Activated T-cell treated with anti-CD3 and anti-CD28 coated beads, Interleukin-2, amount 50 U/mL, for 4 hours (primary cell): ENCODE measurements at regions not wholly inside any gene's neighbourhood (a gene's known extent, or its start where the extent isn't known, plus 50 kb on each side); places are given as distances from the start of the nearest gene placed in this dataset.

ENCODE experiments used
- ATAC-seq, 2 donors: fragments of 200-7000 bp; cut with Tn5 transposase; one replicate each; pipeline ENCODE4 v1.10.0; 2021
- DNase-seq: peaks from one replicate; pipeline ENCODE4 v3.0.0-alpha.2; 2020
- H3K27me3 Mint-ChIP-seq: one replicate; pipeline ENCODE4 v1.8.0; 2021; ENCODE audit warnings: low read depth, mixed read lengths
- H3K36me3 Mint-ChIP-seq: one replicate; pipeline ENCODE4 v1.8.0; 2022; ENCODE audit warnings: mixed read lengths; ENCODE audit not compliant: insufficient read depth
- H3K4me1 Mint-ChIP-seq: one replicate; pipeline ENCODE4 v1.8.0; 2021; ENCODE audit warnings: low read depth, mixed read lengths
- H3K4me3 Mint-ChIP-seq: one replicate; pipeline ENCODE4 v1.8.0; 2021; ENCODE audit warnings: mild to moderate bottlenecking, moderate library complexity, mixed read lengths
- H3K9me3 Mint-ChIP-seq: one replicate; pipeline ENCODE4 v1.8.0; 2021; ENCODE audit warnings: mixed read lengths

DNA sequence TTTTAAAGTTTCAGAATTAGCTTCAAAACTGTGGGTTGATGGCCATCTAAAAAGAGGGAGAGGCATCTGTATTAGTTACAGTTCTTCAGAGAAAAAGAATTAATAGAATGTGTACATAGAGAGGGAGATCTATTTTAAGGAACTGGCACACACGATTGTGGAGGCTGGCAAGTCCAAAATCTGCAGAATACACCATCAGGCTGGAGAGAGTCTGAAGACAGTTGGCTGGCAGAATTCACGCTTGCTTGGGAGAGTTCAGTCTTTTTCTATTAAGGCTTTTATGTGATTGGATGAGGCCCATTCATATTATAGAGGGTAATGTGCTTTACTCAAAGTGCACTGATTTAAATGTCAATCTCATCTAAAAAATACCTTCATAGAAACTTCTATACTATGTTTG, 135.1 kb upstream of the SORCS1 start:
- Mint-ChIP-seq H3K36me3 (no peaks in the 10 kb centered on the region), H3K9me3 (peaks cover 19% of the 10 kb centered on the region), H3K4me3 (no peak overlapping the region), H3K27me3 (no peaks in the 10 kb centered on the region), H3K4me1 (no peaks in the 10 kb centered on the region)
- DNase-seq (no peak), ATAC-seq (no peak)

DNA sequence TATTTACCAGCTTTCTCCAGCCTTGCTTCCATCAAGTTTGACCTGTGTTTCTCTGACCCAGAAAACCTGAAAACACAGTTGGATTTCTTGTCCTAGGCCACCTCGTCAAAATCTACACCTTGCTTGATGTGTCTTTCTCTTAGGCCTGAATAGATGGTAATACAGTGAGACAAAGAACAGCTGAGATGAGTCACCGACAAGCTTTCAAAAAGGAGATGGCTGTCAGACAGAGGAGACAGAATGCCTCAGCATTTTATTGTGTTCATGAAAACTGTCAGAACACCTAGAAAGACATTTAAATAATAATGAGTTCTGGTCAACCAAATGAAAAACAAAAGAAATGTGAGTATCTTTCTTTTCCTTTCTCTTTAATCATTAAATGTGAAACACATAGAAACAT, 119.7 kb upstream of the SORCS1 start:
- ATAC-seq: no peak
- Mint-ChIP-seq H3K4me1 (no peaks in the 10 kb centered on the region), H3K27me3 (no peaks in the 10 kb centered on the region), H3K9me3 (peaks cover 37% of the 10 kb centered on the region), H3K36me3 (no peaks in the 10 kb centered on the region), H3K4me3 (no peak overlapping the region)
- DNase-seq: no peak

DNA sequence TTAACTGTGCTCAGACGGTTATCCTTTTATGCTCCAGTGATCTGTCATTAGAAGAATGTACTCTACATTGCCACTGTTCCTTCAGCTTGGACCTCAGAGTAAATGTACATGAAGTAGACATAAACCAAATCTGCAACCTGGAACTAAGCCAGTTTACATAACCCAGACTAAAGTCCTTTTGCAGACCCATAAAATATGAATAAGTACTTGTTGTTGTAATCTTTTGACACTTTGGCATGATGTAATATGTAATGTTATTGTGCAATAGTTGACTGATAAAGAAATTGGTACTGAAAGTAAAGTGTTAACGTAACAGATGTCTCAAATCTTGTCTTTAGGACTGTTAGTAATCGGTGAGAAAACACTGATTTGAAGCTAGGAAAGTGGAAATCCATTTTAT, 115.8 kb upstream of the SORCS1 start:
- Mint-ChIP-seq H3K4me1 (no peaks in the 10 kb centered on the region), H3K4me3 (no peak overlapping the region), H3K9me3 (peaks cover 22% of the 10 kb centered on the region), H3K27me3 (no peaks in the 10 kb centered on the region), H3K36me3 (no peaks in the 10 kb centered on the region)
- ATAC-seq (no peak), DNase-seq (no peak)

DNA sequence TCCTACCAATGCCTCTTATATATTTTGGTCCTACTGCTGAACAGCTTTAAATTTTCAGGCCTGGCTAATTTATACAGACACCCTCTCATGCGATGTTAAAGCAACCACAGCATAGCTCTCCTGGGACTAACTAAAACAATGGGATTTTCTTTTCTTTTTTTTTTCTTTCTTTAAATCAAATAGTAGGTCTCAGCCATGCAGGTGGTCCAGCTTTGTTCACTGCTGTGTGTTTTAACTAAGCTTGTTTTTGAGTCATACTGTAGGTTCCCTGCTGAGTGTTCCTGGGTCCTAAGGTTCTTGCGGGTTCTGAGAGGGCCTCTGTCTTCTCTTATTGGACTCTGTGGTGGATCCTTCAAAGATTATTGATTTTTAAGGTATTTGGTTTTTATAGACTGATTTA, 113.1 kb upstream of the SORCS1 start:
- no peak for ATAC-seq

DNA sequence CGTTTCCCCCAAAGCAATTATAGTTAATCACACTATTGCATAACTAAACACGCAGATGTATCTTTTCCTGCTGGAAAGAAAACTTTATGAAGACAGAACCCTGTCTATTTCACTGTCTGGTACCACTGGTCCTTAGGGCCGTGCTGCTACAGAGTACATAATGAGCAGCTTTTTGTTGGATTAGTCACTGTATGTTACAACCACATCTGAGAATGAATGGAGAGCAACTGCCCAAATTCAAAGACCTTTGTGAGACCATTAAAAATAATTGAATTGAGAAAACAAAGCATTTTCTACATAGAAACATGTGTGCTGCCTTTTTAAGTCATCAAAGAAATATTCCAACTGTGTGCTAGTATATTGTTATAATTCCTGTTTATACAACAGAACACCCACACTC, 111.3 kb upstream of the SORCS1 start:
- no peaks in the 10 kb centered on the region for H3K27me3 Mint-ChIP-seq
- H3K36me3 Mint-ChIP-seq: no peaks in the 10 kb centered on the region
- no peaks in the 10 kb centered on the region for H3K4me1 Mint-ChIP-seq
- DNase-seq (no peak), ATAC-seq (no peak)
- H3K9me3 Mint-ChIP-seq: peaks cover 10% of the 10 kb centered on the region
- no peak overlapping the region for H3K4me3 Mint-ChIP-seq

More for the DNA sequence above, 113.1 kb upstream of the SORCS1 start:
- Mint-ChIP-seq H3K27me3 (no peaks in the 10 kb centered on the region), H3K4me1 (no peaks in the 10 kb centered on the region), H3K9me3 (peaks cover 20% of the 10 kb centered on the region), H3K36me3 (no peaks in the 10 kb centered on the region), H3K4me3 (no peak overlapping the region)
- DNase-seq: no peak

DNA sequence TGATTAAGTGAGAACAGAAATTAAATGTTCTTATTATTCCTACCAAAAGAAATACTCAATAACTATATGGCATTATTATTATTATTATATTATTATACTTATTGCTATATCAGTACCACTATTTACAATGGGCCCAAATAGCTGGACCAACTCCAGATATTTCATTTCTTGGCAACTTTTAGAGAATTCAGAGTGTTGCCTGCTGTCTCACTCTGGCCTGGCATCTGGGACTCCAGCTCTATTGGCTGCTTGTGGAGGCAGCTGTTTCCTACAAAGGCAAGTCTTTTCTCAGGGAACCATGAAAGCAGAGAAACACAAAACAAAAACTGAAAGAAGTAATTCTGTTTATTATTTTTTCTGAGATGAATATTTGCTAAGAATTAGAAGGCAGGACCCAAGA, 105.1 kb upstream of the SORCS1 start:
- DNase-seq: no peak
- H3K4me3 Mint-ChIP-seq: no peak overlapping the region
- peaks cover 10% of the 10 kb centered on the region for H3K9me3 Mint-ChIP-seq
- H3K4me1 Mint-ChIP-seq: no peaks in the 10 kb centered on the region
- no peak for ATAC-seq
- H3K36me3 Mint-ChIP-seq: no peaks in the 10 kb centered on the region
- no peaks in the 10 kb centered on the region for H3K27me3 Mint-ChIP-seq

DNA sequence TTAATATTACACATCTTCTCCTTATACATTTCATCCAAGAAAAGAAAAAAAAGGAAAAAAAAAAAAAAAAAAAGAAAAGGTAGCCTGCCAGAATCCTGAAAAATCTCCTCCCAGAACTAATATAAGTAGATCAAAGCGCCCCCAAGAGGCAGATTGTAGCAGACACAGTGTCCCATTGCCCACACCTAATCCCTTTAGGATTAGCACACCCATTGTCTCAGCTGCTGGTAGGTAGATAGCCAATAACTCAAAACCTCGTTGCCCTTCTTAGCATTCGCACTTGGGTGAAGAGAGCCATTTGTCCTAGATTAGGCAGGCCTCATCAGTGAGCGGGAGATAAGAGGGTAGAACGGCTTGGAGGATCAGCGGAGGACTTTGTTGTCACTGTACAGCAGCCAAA, 100.2 kb upstream of the SORCS1 start:
- no peak for ATAC-seq
- no peaks in the 10 kb centered on the region for H3K36me3 Mint-ChIP-seq
- no peaks in the 10 kb centered on the region for H3K27me3 Mint-ChIP-seq
- H3K9me3 Mint-ChIP-seq: peaks cover 8% of the 10 kb centered on the region
- no peaks in the 10 kb centered on the region for H3K4me1 Mint-ChIP-seq
- DNase-seq: no peak
- H3K4me3 Mint-ChIP-seq: no peak overlapping the region

DNA sequence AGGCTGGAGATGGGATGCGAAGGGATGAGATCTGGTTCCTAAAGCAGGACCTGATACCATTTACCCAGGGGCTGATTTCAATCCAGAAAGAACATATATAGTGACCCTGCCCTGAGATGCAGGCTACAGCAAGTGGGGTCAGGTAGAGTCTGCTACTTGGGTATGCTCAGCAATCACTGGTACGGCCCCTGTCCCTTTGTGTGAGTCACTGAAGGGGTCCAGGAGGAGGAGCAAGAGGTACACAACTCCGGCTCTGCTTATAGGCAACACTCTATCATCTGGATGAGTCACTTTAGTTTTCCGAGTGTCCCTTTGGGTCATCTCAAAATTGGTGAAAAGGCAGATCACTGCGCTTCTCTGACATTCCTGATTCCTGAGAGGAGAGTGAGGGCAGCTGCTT, 79.6 kb upstream of the SORCS1 start:
- Mint-ChIP-seq H3K27me3 (no peaks in the 10 kb centered on the region), H3K36me3 (no peaks in the 10 kb centered on the region), H3K4me3 (no peak overlapping the region), H3K9me3 (peaks cover 4% of the 10 kb centered on the region), H3K4me1 (no peaks in the 10 kb centered on the region)
- DNase-seq (no peak), ATAC-seq (no peak)

DNA sequence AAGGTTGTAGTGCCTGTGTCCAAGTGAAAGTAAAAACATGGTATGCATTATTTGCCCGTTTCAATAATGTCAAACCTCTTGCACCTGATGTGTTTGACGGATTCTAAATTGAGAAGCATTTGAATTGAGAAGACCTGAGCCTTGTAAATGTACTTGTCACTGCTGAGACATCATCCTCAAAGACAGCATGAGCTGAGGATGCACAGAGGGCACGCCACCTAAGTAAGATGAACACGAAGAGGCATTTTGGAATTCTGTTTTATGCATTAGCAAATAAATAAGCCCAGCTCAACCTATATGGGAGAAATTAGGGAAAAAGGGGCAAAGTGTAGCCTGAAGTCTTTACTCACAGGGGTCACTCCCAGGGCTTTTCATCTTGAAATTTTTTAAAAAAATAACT, 73.8 kb upstream of the SORCS1 start:
- ATAC-seq: no peak
- no peaks in the 10 kb centered on the region for H3K36me3 Mint-ChIP-seq
- H3K9me3 Mint-ChIP-seq: peaks cover 11% of the 10 kb centered on the region
- DNase-seq: no peak
- no peak overlapping the region for H3K4me3 Mint-ChIP-seq
- no peaks in the 10 kb centered on the region for H3K4me1 Mint-ChIP-seq
- no peaks in the 10 kb centered on the region for H3K27me3 Mint-ChIP-seq

DNA sequence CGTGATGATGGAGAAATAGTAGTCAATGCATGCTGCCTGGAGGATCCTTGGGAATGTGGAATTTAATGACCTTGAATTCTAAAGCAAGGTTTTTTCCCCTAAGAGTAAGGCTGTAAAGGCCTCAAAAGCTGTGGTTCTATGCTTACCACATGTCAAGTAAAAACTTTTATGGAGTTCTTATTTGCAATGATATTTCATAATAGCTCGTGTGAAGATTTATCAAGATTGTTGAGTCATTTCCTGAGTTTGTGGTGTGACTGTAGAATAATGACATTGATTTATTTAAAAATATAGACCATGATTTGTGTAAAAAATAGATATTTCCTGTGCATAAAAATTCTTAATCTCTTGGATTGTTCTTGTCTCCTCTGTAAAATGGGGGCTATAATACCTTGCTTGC, 67.5 kb upstream of the SORCS1 start:
- DNase-seq (no peak), ATAC-seq (no peak)
- H3K9me3 Mint-ChIP-seq: peaks cover 33% of the 10 kb centered on the region
- H3K36me3 Mint-ChIP-seq: no peaks in the 10 kb centered on the region
- no peaks in the 10 kb centered on the region for H3K4me1 Mint-ChIP-seq
- no peak overlapping the region for H3K4me3 Mint-ChIP-seq
- H3K27me3 Mint-ChIP-seq: no peaks in the 10 kb centered on the region

DNA sequence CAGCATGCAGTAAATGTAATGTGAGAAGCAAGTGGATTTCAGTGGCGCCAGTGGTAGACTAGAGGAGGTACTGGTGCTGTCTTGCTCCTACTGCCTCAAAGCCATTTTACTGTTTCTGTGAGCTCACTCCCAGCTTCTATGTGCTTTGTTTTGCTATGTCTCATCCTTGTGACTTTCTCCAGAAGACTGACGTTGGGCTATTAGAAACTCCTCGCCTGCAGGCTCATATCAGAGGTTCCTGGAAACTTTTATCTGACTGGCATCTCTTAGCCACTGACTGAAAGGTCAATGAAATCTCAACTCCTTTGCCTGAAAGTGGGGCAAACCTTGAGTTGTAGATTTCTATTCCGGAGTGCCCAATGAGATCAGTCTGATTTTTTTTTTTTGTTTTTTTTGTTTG, 66.4 kb upstream of the SORCS1 start:
- no peak overlapping the region for H3K4me3 Mint-ChIP-seq
- no peaks in the 10 kb centered on the region for H3K36me3 Mint-ChIP-seq
- no peak for ATAC-seq

DNA sequence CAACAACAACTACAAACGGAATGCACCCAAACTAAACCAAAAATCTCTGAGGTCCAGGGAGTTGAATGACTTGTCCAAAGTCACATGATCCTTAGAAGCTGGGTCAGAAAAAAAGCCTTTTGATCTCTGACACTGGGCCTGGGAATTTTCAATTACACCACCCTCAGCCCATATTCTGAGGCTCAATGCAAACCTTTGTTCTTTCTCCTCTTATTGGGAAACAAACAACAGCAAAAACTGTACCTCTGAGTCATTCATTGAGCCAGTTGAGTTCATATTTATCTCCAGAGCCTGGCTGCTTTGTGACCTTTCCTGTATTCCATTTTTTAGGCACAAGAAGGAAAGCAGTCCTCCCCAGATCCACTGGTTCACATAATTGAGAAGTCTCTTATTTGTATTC, 51.2 kb upstream of the SORCS1 start:
- H3K27me3 Mint-ChIP-seq: no peaks in the 10 kb centered on the region
- DNase-seq: no peak

More for the DNA sequence above, 66.4 kb upstream of the SORCS1 start:
- no peak for DNase-seq
- Mint-ChIP-seq H3K9me3 (peaks cover 31% of the 10 kb centered on the region), H3K4me1 (no peaks in the 10 kb centered on the region), H3K27me3 (no peaks in the 10 kb centered on the region)

More for the DNA sequence above, 51.2 kb upstream of the SORCS1 start:
- ATAC-seq: no peak
- Mint-ChIP-seq H3K36me3 (no peaks in the 10 kb centered on the region), H3K9me3 (peaks cover 12% of the 10 kb centered on the region), H3K4me3 (no peak overlapping the region), H3K4me1 (no peaks in the 10 kb centered on the region)
